ENCODE measurements at regions not wholly inside any gene's neighbourhood (a gene's known extent, or its start where the extent isn't known, plus 50 kb on each side); places are given as distances from the start of the nearest gene placed in this dataset.

DNA sequence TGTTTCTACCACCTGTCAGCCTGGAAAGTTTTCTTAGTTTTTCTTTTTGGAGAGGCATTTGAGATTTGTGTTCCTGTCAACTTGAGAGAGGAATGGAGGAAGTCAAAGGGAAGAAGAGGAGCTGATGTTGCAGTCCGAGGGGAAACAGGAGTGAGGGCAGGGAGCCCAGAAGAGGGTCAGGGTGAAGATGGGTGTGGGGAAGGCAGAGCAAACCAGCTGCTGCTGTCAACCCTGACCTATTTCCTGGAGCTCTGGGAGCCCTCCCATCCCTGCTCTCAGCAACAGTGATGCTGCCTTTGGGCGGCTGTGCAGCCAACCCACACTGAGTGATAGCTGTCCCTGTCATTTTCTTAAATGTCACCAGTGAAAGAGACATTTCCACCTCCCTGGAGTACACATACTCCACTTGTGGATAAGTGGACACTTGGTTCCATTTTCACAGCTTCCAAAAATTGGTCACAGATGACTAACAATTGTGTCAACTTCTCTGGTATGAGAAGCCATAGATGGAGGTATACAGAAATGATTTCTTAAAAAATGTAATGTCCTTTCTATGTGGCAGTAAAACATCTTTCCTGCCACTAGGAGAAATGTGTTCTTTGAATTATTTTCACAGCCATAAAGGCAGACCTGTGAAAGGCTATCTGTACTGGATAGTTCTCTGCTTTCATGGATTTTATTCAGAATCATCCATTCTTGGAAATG, 556.3 kb upstream of the TBL1XR1 start:
- DNase-seq (ENCODE audit: extremely low spot score), result no peak
- H3K4me3 ChIP-seq (ENCODE audit: low read depth, low read length), result no peak overlapping the region
- H3K4me1 ChIP-seq (ENCODE audit: insufficient read depth), result peaks cover 3% of the 10 kb centered on the region
- 52% methylated on average over 2 of the region's 2 CpGs for WGBS
- no peaks in the 10 kb centered on the region for H3K36me3 ChIP-seq (ENCODE audit: insufficient read depth)
- H3K27ac ChIP-seq (ENCODE audit: low read depth), result no peak overlapping the region

GRCh38 chr3:177754508-177754921, 557.2 kb upstream of the TBL1XR1 start:
- WGBS, result 98% methylated on average over 4 of the region's 4 CpGs
- Histone ChIP-seq H3K27ac (ENCODE audit: low read depth) (no peak overlapping the region), H3K4me1 (ENCODE audit: insufficient read depth) (no peaks in the 10 kb centered on the region), H3K4me3 (ENCODE audit: low read depth, low read length) (no peak overlapping the region), H3K36me3 (ENCODE audit: insufficient read depth) (no peaks in the 10 kb centered on the region)
- no peak for DNase-seq (ENCODE audit: extremely low spot score)

DNA sequence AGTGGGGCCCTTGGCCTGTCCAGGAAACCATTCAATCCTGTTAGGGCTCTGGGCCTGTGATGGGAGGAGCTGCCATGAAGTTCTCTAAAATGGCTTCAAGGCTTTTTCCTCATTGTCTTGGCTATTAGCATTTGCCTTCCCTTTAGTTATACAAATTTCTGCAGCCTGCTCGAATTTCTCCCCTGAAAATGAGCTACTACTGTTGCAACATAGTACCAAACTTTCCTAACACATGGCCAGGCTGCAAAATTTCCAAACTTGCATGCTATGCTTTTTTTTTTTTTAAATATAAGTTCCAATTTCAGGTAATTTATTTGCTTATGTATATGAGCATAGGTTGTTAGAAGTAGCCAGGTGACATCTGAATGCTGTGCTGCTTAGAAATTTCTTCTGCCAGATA, 560.8 kb upstream of the TBL1XR1 start:
- DNase-seq (ENCODE audit: extremely low spot score), result no peak
- no peak overlapping the region for H3K4me3 ChIP-seq (ENCODE audit: low read depth, low read length)
- 90% methylated on average over 1 of the region's 1 CpG for WGBS
- H3K4me1 ChIP-seq (ENCODE audit: insufficient read depth), result no peaks in the 10 kb centered on the region
- H3K27ac ChIP-seq (ENCODE audit: low read depth), result no peak overlapping the region
- H3K36me3 ChIP-seq (ENCODE audit: insufficient read depth), result no peaks in the 10 kb centered on the region

DNA sequence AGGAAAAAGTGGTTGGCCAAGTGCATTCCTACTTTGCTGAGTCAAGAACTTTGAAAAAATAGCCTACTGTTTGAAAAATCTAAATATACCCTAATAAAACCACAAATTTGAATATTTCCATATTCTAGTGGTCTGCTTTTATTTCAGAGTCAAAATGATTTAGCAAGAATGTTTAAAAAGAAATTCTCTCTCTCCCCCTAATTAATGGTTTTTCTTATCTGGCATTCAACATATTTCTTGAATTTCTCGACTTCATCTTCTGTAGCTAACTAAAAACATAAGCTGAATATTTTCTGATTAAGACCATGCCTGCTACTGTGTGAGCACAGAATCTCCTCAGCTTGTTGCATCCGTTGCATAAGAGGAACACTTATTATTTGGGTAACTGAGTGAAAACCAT, 563.5 kb upstream of the TBL1XR1 start:
- Histone ChIP-seq H3K4me1 (ENCODE audit: insufficient read depth) (no peaks in the 10 kb centered on the region), H3K4me3 (ENCODE audit: low read depth, low read length) (no peak overlapping the region), H3K27ac (ENCODE audit: low read depth) (no peak overlapping the region), H3K36me3 (ENCODE audit: insufficient read depth) (no peaks in the 10 kb centered on the region)
- no peak for DNase-seq (ENCODE audit: extremely low spot score)
- 83% methylated on average over 2 of the region's 2 CpGs for WGBS

DNA sequence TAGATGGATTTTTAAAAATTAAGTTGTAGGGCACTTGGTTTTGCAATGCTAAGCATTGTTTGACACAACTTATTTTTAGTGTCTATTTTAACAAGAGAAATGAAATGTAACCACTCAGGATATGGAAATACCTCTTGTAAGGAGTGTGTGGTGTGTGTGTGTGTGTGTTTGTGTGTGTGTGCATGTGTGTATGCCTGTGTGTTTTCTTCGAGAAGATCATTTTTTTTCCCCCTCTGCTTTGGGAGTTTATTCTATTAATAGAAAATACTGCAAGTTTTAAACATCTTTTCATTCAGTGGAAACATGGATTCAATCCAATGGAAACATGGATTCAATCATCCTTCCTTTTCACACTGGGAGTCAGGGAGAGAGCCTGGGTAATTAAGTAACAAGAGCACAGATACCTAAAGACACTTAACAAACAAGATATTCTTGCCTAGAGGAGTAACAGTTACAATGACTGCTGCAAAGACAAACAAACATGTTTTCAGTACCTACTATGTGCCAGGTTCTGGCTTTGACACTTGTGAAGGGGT, 567.2 kb upstream of the TBL1XR1 start:
- 12% methylated on average over 1 of the region's 1 CpG for WGBS
- DNase-seq (ENCODE audit: extremely low spot score), result no peak
- no peaks in the 10 kb centered on the region for H3K4me1 ChIP-seq (ENCODE audit: insufficient read depth)
- no peak overlapping the region for H3K4me3 ChIP-seq (ENCODE audit: low read depth, low read length)
- H3K36me3 ChIP-seq (ENCODE audit: insufficient read depth), result no peaks in the 10 kb centered on the region
- no peak overlapping the region for H3K27ac ChIP-seq (ENCODE audit: low read depth)

DNA sequence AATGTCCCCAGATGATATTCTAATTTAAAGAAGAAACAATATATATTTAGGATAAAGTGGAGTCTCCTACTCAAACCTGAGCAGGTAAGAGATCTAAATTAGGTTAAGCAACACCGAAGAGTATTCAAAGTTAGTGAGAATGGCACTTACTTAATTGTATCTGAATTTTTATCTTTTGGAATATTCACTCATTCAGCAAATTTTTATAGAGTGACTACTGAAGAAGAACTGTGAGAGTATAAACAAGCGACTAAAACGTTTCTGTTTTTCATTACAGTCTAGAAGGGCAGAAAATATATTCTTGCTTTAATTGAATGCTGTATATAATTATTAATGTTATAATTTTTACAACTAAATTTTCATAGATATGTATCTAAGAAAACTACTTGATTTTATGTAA, 567.7 kb upstream of the TBL1XR1 start:
- Histone ChIP-seq H3K36me3 (ENCODE audit: insufficient read depth) (no peaks in the 10 kb centered on the region), H3K4me1 (ENCODE audit: insufficient read depth) (no peaks in the 10 kb centered on the region), H3K4me3 (ENCODE audit: low read depth, low read length) (no peak overlapping the region), H3K27ac (ENCODE audit: low read depth) (no peak overlapping the region)
- DNase-seq (ENCODE audit: extremely low spot score), result no peak
- whole genome bisulfite sequencing, result 56% methylated on average over 3 of the region's 3 CpGs

DNA sequence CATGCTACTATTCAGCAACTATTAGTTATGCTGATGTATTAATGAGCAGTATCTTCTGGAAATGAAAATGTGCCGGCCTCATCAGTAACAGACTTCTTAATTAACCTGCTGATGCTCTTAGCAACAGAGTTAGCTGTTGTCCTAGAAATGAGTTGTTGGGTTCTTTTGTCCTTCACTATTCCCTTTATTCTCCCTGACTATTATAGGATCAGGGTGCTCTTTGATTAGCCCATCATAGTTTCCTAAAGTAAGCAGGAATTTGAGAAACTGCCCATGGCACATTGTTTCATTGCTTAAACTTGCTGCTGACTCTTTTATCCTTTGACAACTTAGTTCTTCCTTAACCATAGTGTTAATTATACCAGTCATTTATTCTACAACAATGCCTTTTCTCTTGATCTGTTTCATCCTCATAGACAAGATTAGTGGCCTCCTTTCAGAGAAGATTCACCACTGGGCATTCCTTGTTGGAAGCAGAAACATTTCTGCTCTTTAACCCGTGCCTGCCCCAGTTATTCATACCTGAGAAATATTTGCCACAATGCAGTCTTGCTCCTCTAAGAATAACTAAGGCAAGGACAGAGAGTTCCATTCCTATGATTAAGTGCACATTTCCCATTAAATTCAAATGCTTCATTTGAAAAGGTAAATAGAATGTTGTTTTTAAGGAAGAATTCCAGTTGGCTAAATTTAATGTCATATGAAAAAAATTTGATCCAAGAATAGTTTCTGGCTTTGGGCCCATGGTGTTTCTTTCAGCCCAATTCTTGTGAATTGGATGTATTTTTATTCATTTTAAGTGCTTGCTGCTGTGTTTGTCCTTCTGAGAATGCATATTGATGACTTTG, 573.3 kb upstream of the TBL1XR1 start:
- DNase-seq (ENCODE audit: extremely low spot score), result no peak
- Histone ChIP-seq H3K4me1 (ENCODE audit: insufficient read depth) (no peaks in the 10 kb centered on the region), H3K36me3 (ENCODE audit: insufficient read depth) (no peaks in the 10 kb centered on the region), H3K27ac (ENCODE audit: low read depth) (no peak overlapping the region), H3K4me3 (ENCODE audit: low read depth, low read length) (no peak overlapping the region)
- WGBS, result 73% methylated on average over 2 of the region's 2 CpGs

GRCh38 chr3:177771780-177772179, 574.5 kb upstream of the TBL1XR1 start:
- Histone ChIP-seq H3K27ac (ENCODE audit: low read depth) (no peak overlapping the region), H3K36me3 (ENCODE audit: insufficient read depth) (no peaks in the 10 kb centered on the region), H3K4me1 (ENCODE audit: insufficient read depth) (no peaks in the 10 kb centered on the region), H3K4me3 (ENCODE audit: low read depth, low read length) (no peak overlapping the region)
- WGBS, result 96% methylated on average over 2 of the region's 2 CpGs
- DNase-seq (ENCODE audit: extremely low spot score), result no peak

DNA sequence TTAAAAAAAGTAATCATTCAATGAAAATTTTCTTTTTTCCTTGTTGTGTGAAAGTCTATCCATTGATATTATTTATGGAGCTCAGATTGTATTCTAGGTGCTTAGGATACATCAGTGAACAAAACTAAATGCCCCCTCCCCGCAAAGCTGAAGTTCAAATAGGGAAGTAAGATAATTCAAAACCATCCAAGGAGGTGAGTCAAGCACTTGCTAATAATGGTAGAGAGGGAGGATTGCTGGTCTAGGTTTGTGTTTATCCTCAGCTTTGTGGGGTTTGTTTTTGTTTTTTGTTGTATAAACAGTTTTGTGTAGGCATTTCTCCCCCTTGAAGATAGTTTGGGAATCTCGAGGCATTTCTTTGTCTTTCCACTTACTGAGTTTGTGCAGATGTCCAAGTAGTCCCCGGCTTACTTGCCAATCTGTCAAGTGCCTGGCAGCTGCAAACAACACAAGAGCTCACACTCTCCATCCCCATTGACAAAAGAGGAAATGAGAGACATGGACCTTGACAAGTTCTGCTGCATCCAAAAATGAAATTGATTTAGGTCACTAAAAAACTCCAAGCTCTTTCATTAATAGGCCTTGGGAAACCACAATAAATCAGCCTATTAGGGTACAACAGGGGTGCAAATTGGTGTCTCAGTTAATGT, 575.8 kb upstream of the TBL1XR1 start:
- no peak overlapping the region for H3K27ac ChIP-seq (ENCODE audit: low read depth)
- WGBS, result 78% methylated on average over 3 of the region's 3 CpGs
- no peaks in the 10 kb centered on the region for H3K4me1 ChIP-seq (ENCODE audit: insufficient read depth)
- no peak overlapping the region for H3K4me3 ChIP-seq (ENCODE audit: low read depth, low read length)
- no peak for DNase-seq (ENCODE audit: extremely low spot score)
- no peaks in the 10 kb centered on the region for H3K36me3 ChIP-seq (ENCODE audit: insufficient read depth)

GRCh38 chr3:177773717-177774116, 576.4 kb upstream of the TBL1XR1 start:
- no peak overlapping the region for H3K27ac ChIP-seq (ENCODE audit: low read depth)
- 92% methylated on average over 1 of the region's 1 CpG for WGBS
- DNase-seq (ENCODE audit: extremely low spot score), result no peak
- H3K36me3 ChIP-seq (ENCODE audit: insufficient read depth), result no peaks in the 10 kb centered on the region
- H3K4me1 ChIP-seq (ENCODE audit: insufficient read depth), result no peaks in the 10 kb centered on the region
- H3K4me3 ChIP-seq (ENCODE audit: low read depth, low read length), result no peak overlapping the region

GRCh38 chr3:177776661-177777101, 579.4 kb upstream of the TBL1XR1 start:
- 66% methylated on average over 6 of the region's 6 CpGs for WGBS
- H3K27ac ChIP-seq (ENCODE audit: low read depth), result no peak overlapping the region

DNA sequence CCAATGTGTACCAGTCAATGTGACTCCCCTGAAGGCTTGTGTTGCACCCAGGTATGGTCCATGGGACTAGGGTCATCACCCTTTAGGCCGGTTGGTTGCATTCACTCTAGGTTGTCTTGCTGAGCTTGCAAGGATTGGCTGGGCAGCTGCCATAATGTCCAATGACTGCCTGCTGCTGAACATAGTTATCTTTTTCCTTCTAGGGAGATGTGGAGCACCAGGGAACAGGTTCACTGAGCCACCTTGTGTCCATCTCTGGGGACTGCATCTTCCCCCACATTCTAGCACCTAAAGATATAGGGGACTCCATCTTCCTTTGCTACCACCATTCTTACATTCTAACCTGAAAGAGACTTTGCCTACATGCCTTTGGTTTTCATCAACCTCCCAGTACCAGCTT, 580.4 kb upstream of the TBL1XR1 start:
- 86% methylated on average over 1 of the region's 1 CpG for WGBS
- no peak for DNase-seq (ENCODE audit: extremely low spot score)
- Histone ChIP-seq H3K4me1 (ENCODE audit: insufficient read depth) (no peaks in the 10 kb centered on the region), H3K4me3 (ENCODE audit: low read depth, low read length) (no peak overlapping the region), H3K36me3 (ENCODE audit: insufficient read depth) (no peaks in the 10 kb centered on the region), H3K27ac (ENCODE audit: low read depth) (no peak overlapping the region)

More at GRCh38 chr3:177776661-177777101, 579.4 kb upstream of the TBL1XR1 start:
- Histone ChIP-seq H3K4me3 (ENCODE audit: low read depth, low read length) (no peak overlapping the region), H3K36me3 (ENCODE audit: insufficient read depth) (no peaks in the 10 kb centered on the region), H3K4me1 (ENCODE audit: insufficient read depth) (no peaks in the 10 kb centered on the region)
- no peak for DNase-seq (ENCODE audit: extremely low spot score)

GRCh38 chr3:177778633-177779032, 581.4 kb upstream of the TBL1XR1 start:
- Histone ChIP-seq H3K36me3 (ENCODE audit: insufficient read depth) (no peaks in the 10 kb centered on the region), H3K4me1 (ENCODE audit: insufficient read depth) (no peaks in the 10 kb centered on the region), H3K27ac (ENCODE audit: low read depth) (no peak overlapping the region), H3K4me3 (ENCODE audit: low read depth, low read length) (no peak overlapping the region)
- DNase-seq (ENCODE audit: extremely low spot score), result no peak
- 73% methylated on average over 1 of the region's 1 CpG for WGBS

Measured in urinary bladder (tissue), 3 donors.